ENCODE measurements at regions not wholly inside any gene's neighbourhood (a gene's known extent, or its start where the extent isn't known, plus 50 kb on each side); places are given as distances from the start of the nearest gene placed in this dataset.

DNA sequence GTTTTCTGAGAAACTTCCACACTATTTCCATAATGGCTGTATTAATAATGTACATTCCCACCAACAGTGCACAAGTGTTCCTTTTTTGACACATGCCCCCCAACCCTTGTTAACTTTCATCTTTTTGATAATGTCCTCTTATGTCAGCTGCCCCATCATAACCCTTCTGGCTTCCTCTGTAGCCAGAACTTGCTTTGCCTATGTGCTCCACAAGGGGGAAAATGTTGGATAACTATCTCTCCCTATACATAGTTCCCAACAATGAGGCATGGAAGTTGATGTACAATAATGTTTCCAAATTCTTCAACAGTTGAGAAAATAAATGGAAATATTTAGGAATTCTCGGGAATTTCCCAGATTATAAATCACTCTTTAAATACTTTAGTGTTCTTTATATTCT lies 142.9 kb downstream of the ASB9 start:
- no peak overlapping the region for H3K23ac ChIP-seq (ENCODE audit: insufficient read length, low read depth, low read length)
- H2BK20ac ChIP-seq (ENCODE audit: low read depth, low read length, poor library complexity, severe bottlenecking), result no peak overlapping the region
- no peak for DNase-seq
- no peaks in the 10 kb centered on the region for H3K79me1 ChIP-seq (ENCODE audit: insufficient read depth, low read depth, low read length, poor library complexity, severe bottlenecking)
- no peak overlapping the region for H2AFZ ChIP-seq (ENCODE audit: low read length)
- no peaks in the 10 kb centered on the region; the same call in 1 of the 2 replicates for H3K27me3 Mint-ChIP-seq (ENCODE audit: low read depth)
- H3K4me2 ChIP-seq (ENCODE audit: insufficient read depth, insufficient read length, low read length), result no peak overlapping the region
- H3K4me1 ChIP-seq (ENCODE audit: insufficient read depth, low read length), result no peaks in the 10 kb centered on the region; the same call in 1 of the 2 replicates
- H3K27ac ChIP-seq (ENCODE audit: insufficient read length, low read depth, low read length), result no peak overlapping the region
- no peak overlapping the region for H3K9ac ChIP-seq (ENCODE audit: extremely low read depth, insufficient read length, low read length)
- no peaks in the 10 kb centered on the region; a peak in 1 of 7 replicates for H3K36me3 Mint-ChIP-seq (ENCODE audit: insufficient read depth in 1 of 3, low read depth in 3 of 3)
- H2AK5ac ChIP-seq (ENCODE audit: insufficient read length, low read length), result no peak overlapping the region
- no peak overlapping the region for H2BK5ac ChIP-seq (ENCODE audit: insufficient read length, low read length)
- H4K91ac ChIP-seq (ENCODE audit: insufficient read length, low read depth, low read length), result no peak overlapping the region
- no peak overlapping the region for H2BK12ac ChIP-seq (ENCODE audit: insufficient read length, low read depth, low read length)
- TF ChIP-seq, protein P1, sequence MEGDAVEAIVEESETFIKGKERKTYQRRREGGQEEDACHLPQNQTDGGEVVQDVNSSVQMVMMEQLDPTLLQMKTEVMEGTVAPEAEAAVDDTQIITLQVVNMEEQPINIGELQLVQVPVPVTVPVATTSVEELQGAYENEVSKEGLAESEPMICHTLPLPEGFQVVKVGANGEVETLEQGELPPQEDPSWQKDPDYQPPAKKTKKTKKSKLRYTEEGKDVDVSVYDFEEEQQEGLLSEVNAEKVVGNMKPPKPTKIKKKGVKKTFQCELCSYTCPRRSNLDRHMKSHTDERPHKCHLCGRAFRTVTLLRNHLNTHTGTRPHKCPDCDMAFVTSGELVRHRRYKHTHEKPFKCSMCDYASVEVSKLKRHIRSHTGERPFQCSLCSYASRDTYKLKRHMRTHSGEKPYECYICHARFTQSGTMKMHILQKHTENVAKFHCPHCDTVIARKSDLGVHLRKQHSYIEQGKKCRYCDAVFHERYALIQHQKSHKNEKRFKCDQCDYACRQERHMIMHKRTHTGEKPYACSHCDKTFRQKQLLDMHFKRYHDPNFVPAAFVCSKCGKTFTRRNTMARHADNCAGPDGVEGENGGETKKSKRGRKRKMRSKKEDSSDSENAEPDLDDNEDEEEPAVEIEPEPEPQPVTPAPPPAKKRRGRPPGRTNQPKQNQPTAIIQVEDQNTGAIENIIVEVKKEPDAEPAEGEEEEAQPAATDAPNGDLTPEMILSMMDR (conservative IDR thresholded peaks at IDR 0.05), result peak; percentile 36; the same call in 1 of the 3 replicates
- H2BK15ac ChIP-seq (ENCODE audit: low read depth, low read length), result no peak overlapping the region
- no peak overlapping the region for H4K8ac ChIP-seq (replicated peaks; ENCODE audit: insufficient read length, low read depth, low read length)
- no peak overlapping the region for H3K4ac ChIP-seq (ENCODE audit: low read depth, low read length)
- no peak overlapping the region for H3T11ph ChIP-seq (ENCODE audit: low read length)
- H3K9me3 ChIP-seq (ENCODE audit: control insufficient read depth, low read depth, low read length), result no peaks in the 10 kb centered on the region
- no peaks in the 10 kb centered on the region for H3K4me1 Mint-ChIP-seq
- H3K18ac ChIP-seq (ENCODE audit: insufficient read length, low read depth, low read length), result no peak overlapping the region
- no peak overlapping the region for H4K5ac ChIP-seq (ENCODE audit: insufficient read length, low read depth, low read length)
- peaks cover 43 to 46% of the 10 kb centered on the region in 2 experiments for H3K9me3 Mint-ChIP-seq
- H3K4me3 Mint-ChIP-seq, result no peak overlapping the region
- no peak overlapping the region for H3K14ac ChIP-seq (ENCODE audit: insufficient read depth, low read length)
- no peaks in the 10 kb centered on the region for H4K20me1 ChIP-seq (ENCODE audit: control insufficient read depth, insufficient read depth, insufficient read length)
- no peak overlapping the region for H2BK120ac ChIP-seq (ENCODE audit: low read depth, low read length, poor library complexity, severe bottlenecking)
- H3K79me2 ChIP-seq (ENCODE audit: insufficient read depth, low read length), result no peaks in the 10 kb centered on the region
- no peaks in the 10 kb centered on the region for H3K27me3 ChIP-seq (ENCODE audit: insufficient read depth, low read length)
- H3K27ac Mint-ChIP-seq, result no peak overlapping the region
- no peaks in the 10 kb centered on the region for H3K23me2 ChIP-seq (ENCODE audit: insufficient read length, low read depth, low read length, poor library complexity, severe bottlenecking)
- WGBS (ENCODE audit: extremely low coverage, insufficient read length, low lambda C conversion rate), result no CpG with 5 or more reads among the region's 1 CpG
- H3K56ac ChIP-seq (ENCODE audit: insufficient read length, low read depth, low read length), result no peak overlapping the region
